Stimulated activated CD4-positive, alpha-beta T cell treated with anti-CD3 and anti-CD28 coated beads, Interleukin-1b, Interleukin-23, amount 100 ng/mL, for 48 hours (primary cell): ENCODE measurements at regions not wholly inside any gene's neighbourhood (a gene's known extent, or its start where the extent isn't known, plus 50 kb on each side); places are given as distances from the start of the nearest gene placed in this dataset.

Source experiments
- DNase-seq: peaks from one replicate; pipeline ENCODE4 v3.0.0-alpha.2; 2020

DNA sequence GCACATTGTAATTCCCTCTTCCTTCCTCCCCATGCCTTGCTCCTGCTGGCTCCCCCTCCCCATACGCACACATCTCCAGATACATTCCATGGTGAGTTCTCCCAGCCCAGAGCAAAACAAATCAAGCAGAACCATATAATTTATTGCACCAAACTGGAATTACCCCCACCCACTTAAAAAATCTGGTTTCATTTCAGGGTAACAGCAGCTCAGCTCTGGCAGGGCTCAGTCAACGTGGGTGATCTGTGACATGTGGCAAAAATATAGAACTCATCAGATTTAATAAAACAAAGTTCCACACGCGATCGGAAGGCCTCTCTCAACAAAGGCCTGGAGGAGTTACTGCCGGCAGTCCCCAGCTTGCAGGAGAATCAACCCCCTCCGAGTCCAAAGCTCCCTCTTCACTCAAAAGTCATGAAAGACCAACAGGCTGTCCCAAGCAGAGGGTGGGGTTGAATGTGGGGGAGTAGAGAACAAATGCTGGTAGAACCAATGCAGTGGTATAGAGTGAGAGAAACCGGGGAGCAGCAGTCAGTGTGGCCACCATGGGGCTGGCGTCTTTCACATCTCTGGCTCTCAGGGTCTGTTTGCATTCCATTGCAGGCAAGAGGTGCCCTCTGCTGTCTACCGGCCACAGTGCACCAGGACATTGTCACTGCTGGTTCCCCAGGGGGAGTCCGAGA lies 323.3 kb upstream of the NT5E start:
- DNase-seq, result no peak

DNA sequence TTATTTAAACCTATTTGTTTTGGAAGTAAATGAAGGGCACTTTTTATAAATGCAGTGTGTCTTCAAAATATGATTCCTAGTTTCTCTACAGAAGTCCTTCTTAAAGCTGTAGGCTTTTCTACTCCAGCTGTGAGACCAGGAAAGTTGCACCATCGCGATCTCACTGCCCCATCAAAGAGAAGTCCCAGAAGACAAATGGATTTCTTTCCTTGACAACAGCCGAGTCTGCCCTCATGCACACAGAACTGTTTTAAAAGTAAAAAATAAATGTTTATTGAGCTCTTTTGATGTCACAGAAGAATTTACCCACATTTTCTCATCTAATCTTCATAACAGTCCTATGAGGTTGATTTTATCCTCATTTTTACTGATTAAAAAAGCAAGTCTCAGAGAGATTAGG lies 324.4 kb upstream of the NT5E start:
- DNase-seq, result no peak

GRCh38 chr6:85124472-85125354 lies 325.2 kb upstream of the NT5E start:
- no peak for DNase-seq

GRCh38 chr6:85121158-85121557 lies 328.7 kb upstream of the NT5E start:
- DNase-seq, result no peak

GRCh38 chr6:85118652-85119235 lies 331.1 kb upstream of the NT5E start:
- no peak for DNase-seq

GRCh38 chr6:85118233-85118632 lies 331.6 kb upstream of the NT5E start:
- DNase-seq, result no peak

- no peak for DNase-seq
These were observed 333.4 kb upstream of the NT5E start for GRCh38 chr6:85116475-85116874.

DNA sequence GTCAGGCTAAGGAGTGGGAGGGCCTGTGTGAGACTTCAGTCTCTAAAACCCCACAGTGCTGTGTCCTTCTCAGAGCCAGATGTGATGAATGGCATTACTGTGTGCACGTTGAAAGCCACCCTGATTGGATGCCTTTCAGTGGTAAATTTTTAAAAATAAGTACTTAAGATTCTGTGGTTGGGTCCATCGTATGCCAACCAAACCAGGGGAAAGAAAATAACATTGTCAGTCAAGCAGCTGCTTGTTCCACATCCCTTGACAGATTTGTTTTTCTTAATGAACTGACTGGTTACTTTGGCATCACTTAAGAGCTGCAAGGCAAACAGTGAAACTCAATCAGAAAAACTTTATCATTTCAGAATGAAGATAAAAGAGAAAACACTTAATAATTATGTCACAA lies 334.0 kb upstream of the NT5E start:
- DNase-seq, result no peak

- DNase-seq, result no peak
These were observed 334.5 kb upstream of the NT5E start for GRCh38 chr6:85115376-85115775.

- DNase-seq, result no peak
These were observed 335.3 kb upstream of the NT5E start for GRCh38 chr6:85114581-85114935.

GRCh38 chr6:85113934-85114580 lies 335.8 kb upstream of the NT5E start:
- DNase-seq, result no peak

DNA sequence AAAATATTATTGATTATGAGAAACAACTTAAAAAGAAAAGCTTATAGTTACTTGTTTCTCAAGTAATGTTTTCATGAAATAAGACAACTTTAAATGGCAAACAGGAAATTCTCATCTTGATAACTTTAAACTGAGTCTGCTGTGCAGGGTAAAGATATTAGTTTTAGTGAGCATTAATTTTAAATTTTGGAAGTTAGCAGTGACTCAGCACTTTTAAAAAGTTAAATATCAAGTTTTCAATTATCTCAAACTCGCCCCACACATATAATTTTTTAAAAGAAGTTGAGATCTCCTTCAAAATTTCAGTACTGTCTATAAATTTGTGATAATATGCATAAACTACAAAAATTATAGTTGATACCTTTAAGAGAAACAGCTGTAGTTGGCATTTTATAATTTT lies 337.3 kb upstream of the NT5E start:
- DNase-seq, result no peak

- no peak for DNase-seq
These were observed 338.3 kb upstream of the NT5E start for GRCh38 chr6:85111481-85112011.

GRCh38 chr6:85110943-85111342 lies 338.9 kb upstream of the NT5E start:
- DNase-seq, result no peak

GRCh38 chr6:85107701-85108100 lies 342.2 kb upstream of the NT5E start:
- DNase-seq, result no peak

GRCh38 chr6:85096976-85097375 lies 332.6 kb upstream of the TBX18 start:
- DNase-seq, result no peak

- DNase-seq, result no peak
These were observed 327.8 kb upstream of the TBX18 start for GRCh38 chr6:85092226-85092625.

GRCh38 chr6:85089255-85089654 lies 324.9 kb upstream of the TBX18 start:
- DNase-seq, result no peak

GRCh38 chr6:85085875-85086274 lies 321.5 kb upstream of the TBX18 start:
- DNase-seq, result no peak

DNA sequence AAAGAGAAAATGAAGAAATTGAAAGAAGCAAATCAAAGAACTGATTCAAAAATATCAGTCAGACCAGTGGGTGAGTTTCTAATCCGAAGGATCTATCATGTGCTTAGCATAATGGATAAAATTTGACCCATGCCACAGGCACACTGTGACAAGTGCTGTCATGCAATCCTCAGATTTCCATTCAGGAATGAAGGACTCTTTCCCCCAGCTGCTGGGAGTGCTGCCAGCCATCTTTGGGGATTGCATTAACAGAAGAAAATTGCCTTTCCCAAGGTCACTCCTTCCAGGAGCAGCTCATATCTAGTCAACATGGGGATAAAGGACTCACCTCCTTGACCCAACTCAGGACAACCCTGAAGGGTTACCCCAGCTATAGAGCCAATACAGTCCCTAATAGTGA lies 316.7 kb upstream of the TBX18 start:
- no peak for DNase-seq

GRCh38 chr6:85079761-85080160 lies 315.4 kb upstream of the TBX18 start:
- DNase-seq, result no peak

DNA sequence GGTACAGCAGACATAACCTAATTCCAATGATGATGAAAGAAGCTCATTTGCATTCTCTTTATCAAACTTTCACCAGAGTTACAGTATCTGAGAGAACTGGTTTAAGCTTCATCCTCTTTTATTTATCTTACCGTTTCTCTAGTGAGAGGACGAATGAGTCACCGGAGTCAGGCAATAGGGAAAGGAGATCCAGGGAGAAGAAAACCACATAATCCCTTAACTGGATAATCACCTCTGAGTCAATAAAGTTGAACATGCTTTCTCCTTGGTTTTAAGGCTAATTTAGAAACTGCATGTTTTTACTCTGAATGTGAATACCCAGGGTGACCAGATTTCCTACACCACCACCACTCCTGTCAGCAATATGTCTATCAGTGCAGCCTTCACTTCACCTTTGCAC lies 313.7 kb upstream of the TBX18 start:
- DNase-seq, result no peak

GRCh38 chr6:85077098-85077497 lies 312.7 kb upstream of the TBX18 start:
- DNase-seq, result no peak
